PFSK-1 (cell line): ENCODE measurements at regions not wholly inside any gene's neighbourhood (a gene's known extent, or its start where the extent isn't known, plus 50 kb on each side); places are given as distances from the start of the nearest gene placed in this dataset.

Source experiments
- FOXP2 ChIP-seq: optimal IDR thresholded peaks from 2 replicates; pipeline ENCODE3; 2011; ENCODE audit warnings: borderline replicate concordance, control low read depth, inconsistent platforms; ENCODE audit not compliant: insufficient read depth; ENCODE audit errors: extremely low read length, extremely low read depth
- POLR2AphosphoS5 ChIP-seq: IDR thresholded peaks from 2 replicates; pipeline ENCODE4 v1.6.1; 2012; ENCODE audit warnings: low read depth, mild to moderate bottlenecking, control low read depth, low read length, moderate library complexity
- REST ChIP-seq, 2 experiments: IDR thresholded peaks; 2 replicates each; pipeline versions ENCODE4 v1.6.1 to v1.8.0; 2011 to 2012; ENCODE audit warnings: low read depth in 2 of 2, low read length in 2 of 2, control low read depth in 1 of 2, inconsistent platforms in 1 of 2, mild to moderate bottlenecking in 1 of 2, moderate library complexity in 1 of 2; ENCODE audit not compliant: insufficient read depth in 1 of 2
- SIN3A ChIP-seq: IDR thresholded peaks from 2 replicates; pipeline ENCODE4 v1.6.1; 2012; ENCODE audit warnings: mild to moderate bottlenecking, low read length, moderate library complexity, borderline replicate concordance; ENCODE audit not compliant: insufficient read depth
- TAF1 ChIP-seq: IDR thresholded peaks from 2 replicates; pipeline ENCODE4 v1.6.1; 2012; ENCODE audit warnings: low read length, control low read depth, borderline replicate concordance; ENCODE audit not compliant: insufficient read depth

GRCh38 chr6:145406783-145407182 lies 328.5 kb downstream of the EPM2A start:
- no peak for TF ChIP-seq POLR2AphosphoS5
- no peak for TF ChIP-seq REST (IDR thresholded peaks at IDR 0.05; ENCODE audit: insufficient read depth in 1 of 2, low read depth in 2 of 2, low read length in 2 of 2)
- TF ChIP-seq SIN3A: no peak
- no peak for TF ChIP-seq TAF1
- no peak for TF ChIP-seq FOXP2
